Activated naive CD4-positive, alpha-beta T cell treated with anti-CD3 and anti-CD28 coated beads, Interleukin-2, amount 50 U/mL, for 24 hours (primary cell): ENCODE measurements at regions not wholly inside any gene's neighbourhood (a gene's known extent, or its start where the extent isn't known, plus 50 kb on each side); places are given as distances from the start of the nearest gene placed in this dataset.

Source experiments
- H3K27ac Mint-ChIP-seq: one replicate; pipeline ENCODE4 v1.8.0; 2021; ENCODE audit warnings: mild to moderate bottlenecking, mixed read lengths
- H3K27me3 Mint-ChIP-seq: one replicate; pipeline ENCODE4 v1.8.0; 2021; ENCODE audit warnings: mixed read lengths
- H3K36me3 Mint-ChIP-seq: one replicate; pipeline ENCODE4 v1.8.0; 2021; ENCODE audit warnings: mixed read lengths
- H3K4me1 Mint-ChIP-seq: one replicate; pipeline ENCODE4 v1.8.0; 2021; ENCODE audit warnings: mixed read lengths
- H3K4me3 Mint-ChIP-seq: one replicate; pipeline ENCODE4 v1.8.0; 2021; ENCODE audit warnings: mild to moderate bottlenecking, mixed read lengths
- H3K9me3 Mint-ChIP-seq: one replicate; pipeline ENCODE4 v1.8.0; 2021; ENCODE audit warnings: mixed read lengths

DNA sequence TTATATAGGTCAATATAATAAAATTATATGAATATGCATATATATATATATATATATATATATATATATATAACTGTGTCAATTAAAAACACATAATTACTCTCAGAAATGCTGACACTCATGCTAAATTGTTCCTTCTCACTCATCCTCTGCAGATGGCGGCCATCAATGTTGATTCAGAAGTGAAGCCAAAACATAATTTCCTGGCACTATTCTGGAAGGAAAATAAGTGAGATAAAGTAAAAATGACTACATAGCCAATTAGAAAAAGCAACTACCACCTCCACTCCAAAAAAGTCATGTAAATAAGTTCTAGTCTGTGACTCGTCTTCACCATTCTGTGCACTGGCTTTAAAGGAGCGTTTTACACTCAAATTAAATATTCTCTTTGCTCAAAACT is 423.3 kb downstream of the EFNB2 start:
- H3K27ac Mint-ChIP-seq: no peak overlapping the region
- no peaks in the 10 kb centered on the region for H3K9me3 Mint-ChIP-seq
- H3K4me1 Mint-ChIP-seq: no peaks in the 10 kb centered on the region
- H3K4me3 Mint-ChIP-seq: no peak overlapping the region
- H3K36me3 Mint-ChIP-seq: no peaks in the 10 kb centered on the region
- no peaks in the 10 kb centered on the region for H3K27me3 Mint-ChIP-seq

GRCh38 chr13:106110241-106110855 is 425.1 kb downstream of the EFNB2 start:
- no peaks in the 10 kb centered on the region for H3K36me3 Mint-ChIP-seq
- H3K9me3 Mint-ChIP-seq: no peaks in the 10 kb centered on the region
- H3K4me3 Mint-ChIP-seq: no peak overlapping the region
- no peaks in the 10 kb centered on the region for H3K4me1 Mint-ChIP-seq
- no peak overlapping the region for H3K27ac Mint-ChIP-seq
- no peaks in the 10 kb centered on the region for H3K27me3 Mint-ChIP-seq

DNA sequence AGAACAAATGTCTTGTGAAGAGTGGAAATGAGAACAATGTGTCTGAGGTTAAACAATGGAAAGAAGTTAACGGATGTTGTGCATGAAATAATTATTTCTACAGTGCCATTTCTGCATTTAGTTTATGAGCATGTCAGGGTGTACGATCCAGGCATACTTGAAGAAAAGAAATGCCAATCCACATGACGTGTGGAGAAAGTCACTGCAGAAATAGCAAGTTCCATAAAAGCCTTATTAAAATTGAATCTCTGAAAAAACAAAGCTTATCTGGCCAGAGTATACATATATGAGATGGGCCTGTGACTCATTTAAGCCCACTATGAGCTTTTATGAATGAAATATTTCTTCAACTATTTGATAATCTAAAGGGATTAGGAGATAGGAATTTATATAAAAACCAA is 426.1 kb downstream of the EFNB2 start:
- Mint-ChIP-seq H3K27ac (no peak overlapping the region), H3K9me3 (no peaks in the 10 kb centered on the region), H3K36me3 (no peaks in the 10 kb centered on the region), H3K4me1 (no peaks in the 10 kb centered on the region), H3K4me3 (no peak overlapping the region), H3K27me3 (no peaks in the 10 kb centered on the region)

DNA sequence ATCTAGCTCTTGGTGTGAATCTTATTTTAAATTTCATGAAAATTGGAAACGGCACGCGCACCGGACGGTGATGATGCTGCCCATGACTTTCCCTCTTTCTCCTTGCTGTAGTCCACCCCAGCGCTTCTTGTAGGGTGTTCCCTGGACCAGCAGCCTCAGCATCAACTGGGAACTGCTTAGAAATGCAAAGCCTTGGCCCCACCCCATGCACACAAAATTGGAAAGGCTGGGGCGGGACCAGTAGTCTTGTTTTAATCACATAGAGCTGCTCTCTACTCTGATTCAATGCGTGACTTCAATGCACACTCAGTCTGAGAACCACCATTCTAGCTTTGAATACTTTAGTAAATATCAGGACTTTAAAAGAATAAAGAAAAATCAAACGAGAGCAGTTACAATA is 427.1 kb downstream of the EFNB2 start:
- no peaks in the 10 kb centered on the region for H3K4me1 Mint-ChIP-seq
- H3K27ac Mint-ChIP-seq: no peak overlapping the region
- no peaks in the 10 kb centered on the region for H3K36me3 Mint-ChIP-seq
- no peak overlapping the region for H3K4me3 Mint-ChIP-seq
- no peaks in the 10 kb centered on the region for H3K27me3 Mint-ChIP-seq
- no peaks in the 10 kb centered on the region for H3K9me3 Mint-ChIP-seq

DNA sequence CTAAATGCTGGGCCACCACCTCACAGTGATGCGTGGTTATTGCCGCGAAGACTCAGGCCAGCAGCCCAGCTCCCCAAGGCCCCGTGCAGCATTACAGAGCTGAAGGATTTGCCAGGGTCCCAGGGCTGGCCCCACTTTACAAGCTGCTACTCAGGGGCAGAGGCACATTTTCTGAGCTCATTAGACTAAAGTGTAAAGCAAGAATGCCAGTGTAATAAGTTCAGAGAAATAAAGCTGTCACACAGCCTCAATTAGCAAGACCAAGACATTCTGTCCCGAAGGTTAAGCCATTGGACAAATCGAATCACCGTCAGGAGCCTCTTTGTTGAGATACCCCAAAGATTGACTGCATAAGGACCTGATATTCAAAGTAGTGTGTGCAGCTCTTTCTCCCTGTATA is 428.4 kb downstream of the EFNB2 start:
- Mint-ChIP-seq H3K9me3 (no peaks in the 10 kb centered on the region), H3K36me3 (no peaks in the 10 kb centered on the region), H3K27me3 (no peaks in the 10 kb centered on the region), H3K4me3 (no peak overlapping the region), H3K4me1 (no peaks in the 10 kb centered on the region), H3K27ac (no peak overlapping the region)

DNA sequence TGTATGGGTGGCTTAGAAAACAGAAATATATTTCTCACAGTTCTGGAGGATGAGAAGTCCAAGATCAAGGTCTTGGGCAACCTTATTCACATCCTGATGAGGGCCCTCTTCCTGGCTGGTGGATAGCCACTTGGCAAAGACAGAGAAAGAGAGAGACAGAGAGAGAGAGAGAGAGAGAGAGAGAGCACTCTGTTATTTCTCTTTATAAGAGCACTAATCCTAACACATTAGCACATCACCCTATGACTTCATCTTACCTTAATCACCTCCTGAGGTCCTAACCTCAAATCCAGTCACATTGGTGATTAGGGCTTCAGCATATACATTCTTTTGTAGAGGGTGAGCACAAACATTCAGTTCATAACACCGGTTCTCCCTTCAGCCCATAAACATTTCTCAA is 430.3 kb downstream of the EFNB2 start:
- no peaks in the 10 kb centered on the region for H3K9me3 Mint-ChIP-seq
- no peaks in the 10 kb centered on the region for H3K36me3 Mint-ChIP-seq
- no peaks in the 10 kb centered on the region for H3K27me3 Mint-ChIP-seq
- H3K4me3 Mint-ChIP-seq: no peak overlapping the region
- no peak overlapping the region for H3K27ac Mint-ChIP-seq
- H3K4me1 Mint-ChIP-seq: no peaks in the 10 kb centered on the region

- Mint-ChIP-seq H3K36me3 (no peaks in the 10 kb centered on the region), H3K9me3 (no peaks in the 10 kb centered on the region), H3K4me1 (no peaks in the 10 kb centered on the region), H3K27ac (no peak overlapping the region), H3K4me3 (no peak overlapping the region), H3K27me3 (no peaks in the 10 kb centered on the region)
These were observed 431.1 kb downstream of the EFNB2 start for GRCh38 chr13:106104281-106104901.

- no peak overlapping the region for H3K27ac Mint-ChIP-seq
- H3K36me3 Mint-ChIP-seq: no peaks in the 10 kb centered on the region
- H3K4me1 Mint-ChIP-seq: no peaks in the 10 kb centered on the region
- H3K27me3 Mint-ChIP-seq: no peaks in the 10 kb centered on the region
- H3K4me3 Mint-ChIP-seq: no peak overlapping the region
- H3K9me3 Mint-ChIP-seq: no peaks in the 10 kb centered on the region
These were observed 431.7 kb downstream of the EFNB2 start for GRCh38 chr13:106103779-106104178.

DNA sequence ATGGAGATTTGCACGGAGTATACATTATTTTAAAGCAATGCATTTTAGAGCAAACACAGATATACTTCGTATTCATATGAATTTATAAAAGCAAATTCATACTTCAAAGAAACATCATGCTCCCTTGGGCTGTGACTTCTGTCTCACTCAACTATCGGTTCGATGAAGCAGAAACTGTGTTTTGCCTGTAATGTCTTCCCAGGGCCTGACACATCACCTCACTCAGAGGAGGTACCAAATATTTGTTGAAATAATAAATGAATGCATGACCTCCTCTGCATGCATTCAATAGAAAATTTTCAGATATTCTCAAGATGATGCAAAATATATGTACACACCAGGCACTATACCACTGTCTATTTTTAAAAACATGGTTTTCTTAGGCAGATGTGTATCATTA is 432.7 kb downstream of the EFNB2 start:
- Mint-ChIP-seq H3K27me3 (peaks cover 3% of the 10 kb centered on the region), H3K4me1 (no peaks in the 10 kb centered on the region), H3K36me3 (no peaks in the 10 kb centered on the region), H3K9me3 (no peaks in the 10 kb centered on the region), H3K27ac (no peak overlapping the region), H3K4me3 (no peak overlapping the region)

DNA sequence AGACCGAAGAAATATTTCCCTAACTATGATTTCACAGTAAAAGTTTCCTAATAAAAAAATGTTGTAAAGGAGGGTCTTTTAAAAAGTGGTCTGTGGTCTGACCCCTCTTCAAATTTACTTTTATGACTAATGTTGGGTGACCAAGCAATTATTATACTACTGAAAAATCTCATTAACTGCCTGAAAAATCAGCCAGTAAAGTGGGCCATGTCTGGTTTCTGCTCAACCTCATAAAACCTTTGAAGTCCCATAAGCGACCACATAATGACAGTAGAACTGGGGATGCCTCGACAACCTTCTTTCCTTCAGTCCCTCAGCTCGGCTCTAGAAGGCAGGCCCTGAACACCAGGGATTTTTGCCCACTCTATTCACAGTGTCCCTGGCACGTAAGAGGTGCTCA is 434.3 kb downstream of the EFNB2 start:
- Mint-ChIP-seq H3K4me3 (no peak overlapping the region), H3K4me1 (no peaks in the 10 kb centered on the region), H3K36me3 (no peaks in the 10 kb centered on the region), H3K27me3 (peaks cover 3% of the 10 kb centered on the region), H3K9me3 (peaks cover 2% of the 10 kb centered on the region), H3K27ac (no peak overlapping the region)

DNA sequence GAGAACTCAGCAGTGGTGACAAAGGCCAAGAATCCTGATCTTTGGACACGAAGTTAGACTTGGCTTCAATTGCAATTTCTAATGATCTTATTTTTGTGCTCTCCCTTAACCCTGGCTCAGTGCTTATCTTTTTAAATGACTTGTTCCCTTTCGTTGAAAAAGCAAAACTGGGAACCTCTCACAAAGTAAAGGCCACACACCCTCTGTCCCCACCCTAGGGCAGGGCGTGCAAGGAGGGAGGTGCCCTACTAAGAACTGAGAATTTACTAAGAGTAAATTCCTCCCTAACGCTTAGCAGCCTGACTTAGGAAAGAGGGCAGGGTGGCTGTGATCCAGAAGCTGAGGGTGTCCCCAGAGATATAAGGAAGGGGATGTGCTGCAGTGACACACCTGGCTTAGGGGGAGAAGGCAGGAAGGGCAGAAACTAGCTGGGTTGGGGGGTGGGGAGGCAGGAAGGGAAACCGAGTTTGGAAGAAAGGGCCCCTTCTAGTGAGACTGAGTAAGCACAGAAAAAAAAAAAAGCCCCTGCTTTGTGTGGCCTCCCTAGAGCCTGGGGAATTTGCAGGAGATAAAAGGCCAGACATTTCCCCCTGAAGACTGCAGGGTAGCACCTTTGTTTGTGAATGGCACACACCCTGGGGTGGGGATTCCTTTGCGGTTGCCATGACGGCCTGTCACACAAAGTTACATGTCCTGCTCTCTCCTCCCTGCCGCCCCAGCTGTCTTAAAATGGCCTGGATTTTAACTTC is 435.1 kb downstream of the EFNB2 start:
- Mint-ChIP-seq H3K4me1 (no peaks in the 10 kb centered on the region), H3K4me3 (no peak overlapping the region), H3K9me3 (peaks cover 10% of the 10 kb centered on the region), H3K27ac (no peak overlapping the region), H3K36me3 (no peaks in the 10 kb centered on the region), H3K27me3 (peaks cover 3% of the 10 kb centered on the region)

DNA sequence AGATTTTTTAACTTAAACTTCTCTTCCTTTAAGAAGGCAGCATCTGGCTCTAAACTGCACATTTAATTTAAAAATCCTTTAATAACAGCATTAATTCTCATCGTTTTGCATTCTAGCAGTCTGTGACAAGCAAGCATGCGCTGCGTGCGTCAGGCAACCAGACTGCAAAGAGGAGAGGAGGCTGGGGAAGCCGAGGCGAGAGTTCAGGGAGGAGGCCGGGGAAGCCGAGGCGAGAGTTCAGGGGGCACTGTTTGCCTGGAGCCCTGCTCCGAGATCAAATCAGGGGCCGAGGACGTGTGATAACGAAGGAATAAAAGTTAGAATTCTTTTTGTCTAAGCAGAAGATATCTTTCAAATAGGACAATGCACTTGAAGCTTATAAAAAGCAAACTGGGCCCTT is 435.7 kb downstream of the EFNB2 start:
- H3K4me1 Mint-ChIP-seq: no peaks in the 10 kb centered on the region
- H3K36me3 Mint-ChIP-seq: no peaks in the 10 kb centered on the region

GRCh38 chr13:106098778-106099177 is 436.7 kb downstream of the EFNB2 start:
- Mint-ChIP-seq H3K27ac (no peak overlapping the region), H3K4me3 (no peak overlapping the region), H3K4me1 (no peaks in the 10 kb centered on the region), H3K27me3 (peaks cover 3% of the 10 kb centered on the region), H3K9me3 (peaks cover 10% of the 10 kb centered on the region), H3K36me3 (no peaks in the 10 kb centered on the region)

More for the DNA sequence above, 435.7 kb downstream of the EFNB2 start:
- H3K4me3 Mint-ChIP-seq: no peak overlapping the region
- no peak overlapping the region for H3K27ac Mint-ChIP-seq
- H3K27me3 Mint-ChIP-seq: peaks cover 3% of the 10 kb centered on the region
- H3K9me3 Mint-ChIP-seq: peaks cover 10% of the 10 kb centered on the region

- H3K27me3 Mint-ChIP-seq: peaks cover 4% of the 10 kb centered on the region
- peaks cover 10% of the 10 kb centered on the region for H3K9me3 Mint-ChIP-seq
- H3K36me3 Mint-ChIP-seq: no peaks in the 10 kb centered on the region
- H3K4me1 Mint-ChIP-seq: no peaks in the 10 kb centered on the region
- H3K4me3 Mint-ChIP-seq: no peak overlapping the region
- H3K27ac Mint-ChIP-seq: no peak overlapping the region
These were observed 438.8 kb downstream of the EFNB2 start for GRCh38 chr13:106096661-106097092.

DNA sequence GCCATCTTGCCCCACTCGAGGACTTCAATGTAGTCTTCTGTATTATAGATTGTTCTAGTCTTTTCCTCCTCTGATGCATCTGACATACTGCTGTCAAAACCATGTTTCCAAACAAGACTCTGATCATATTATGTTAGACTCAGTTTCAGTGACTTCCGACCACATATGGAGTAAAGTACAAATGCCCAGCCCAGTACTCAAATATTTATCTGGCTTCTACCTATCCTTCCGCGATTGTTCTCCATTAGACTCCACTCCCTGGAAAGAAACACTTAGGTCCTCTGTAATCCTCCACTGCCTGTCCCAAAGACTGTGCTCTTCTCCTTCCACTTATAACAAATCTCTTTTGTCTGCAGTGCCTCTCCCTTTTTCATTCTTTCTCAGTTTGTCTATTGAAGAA is 439.5 kb downstream of the EFNB2 start:
- H3K27me3 Mint-ChIP-seq: peaks cover 4% of the 10 kb centered on the region
- no peak overlapping the region for H3K4me3 Mint-ChIP-seq
- H3K4me1 Mint-ChIP-seq: no peaks in the 10 kb centered on the region
- peaks cover 10% of the 10 kb centered on the region for H3K9me3 Mint-ChIP-seq
- H3K36me3 Mint-ChIP-seq: no peaks in the 10 kb centered on the region
- no peak overlapping the region for H3K27ac Mint-ChIP-seq

DNA sequence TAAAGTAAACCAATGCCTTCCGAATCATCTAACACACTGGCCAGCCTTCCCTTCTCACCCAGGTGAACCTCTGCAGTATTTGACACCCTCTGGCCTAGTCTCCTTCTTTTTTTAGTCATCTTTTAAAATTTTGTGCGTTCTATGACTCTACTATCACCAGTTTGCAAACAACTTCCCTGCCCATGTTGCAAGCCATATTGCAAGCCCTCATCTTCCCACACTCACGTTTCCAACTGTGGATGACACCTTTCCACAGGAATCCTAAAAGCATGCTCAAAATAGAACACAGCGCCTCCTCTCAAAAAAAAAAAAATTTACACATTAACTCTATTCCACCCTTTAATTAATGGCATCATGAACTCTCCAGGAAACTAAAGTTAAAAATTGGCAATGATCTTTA is 440.1 kb downstream of the EFNB2 start:
- no peak overlapping the region for H3K4me3 Mint-ChIP-seq
- no peaks in the 10 kb centered on the region for H3K36me3 Mint-ChIP-seq
- no peaks in the 10 kb centered on the region for H3K4me1 Mint-ChIP-seq
- no peak overlapping the region for H3K27ac Mint-ChIP-seq
- peaks cover 4% of the 10 kb centered on the region for H3K27me3 Mint-ChIP-seq
- H3K9me3 Mint-ChIP-seq: peaks cover 10% of the 10 kb centered on the region
